ENCODE measurements at regions not wholly inside any gene's neighbourhood (a gene's known extent, or its start where the extent isn't known, plus 50 kb on each side); places are given as distances from the start of the nearest gene placed in this dataset.

DNA sequence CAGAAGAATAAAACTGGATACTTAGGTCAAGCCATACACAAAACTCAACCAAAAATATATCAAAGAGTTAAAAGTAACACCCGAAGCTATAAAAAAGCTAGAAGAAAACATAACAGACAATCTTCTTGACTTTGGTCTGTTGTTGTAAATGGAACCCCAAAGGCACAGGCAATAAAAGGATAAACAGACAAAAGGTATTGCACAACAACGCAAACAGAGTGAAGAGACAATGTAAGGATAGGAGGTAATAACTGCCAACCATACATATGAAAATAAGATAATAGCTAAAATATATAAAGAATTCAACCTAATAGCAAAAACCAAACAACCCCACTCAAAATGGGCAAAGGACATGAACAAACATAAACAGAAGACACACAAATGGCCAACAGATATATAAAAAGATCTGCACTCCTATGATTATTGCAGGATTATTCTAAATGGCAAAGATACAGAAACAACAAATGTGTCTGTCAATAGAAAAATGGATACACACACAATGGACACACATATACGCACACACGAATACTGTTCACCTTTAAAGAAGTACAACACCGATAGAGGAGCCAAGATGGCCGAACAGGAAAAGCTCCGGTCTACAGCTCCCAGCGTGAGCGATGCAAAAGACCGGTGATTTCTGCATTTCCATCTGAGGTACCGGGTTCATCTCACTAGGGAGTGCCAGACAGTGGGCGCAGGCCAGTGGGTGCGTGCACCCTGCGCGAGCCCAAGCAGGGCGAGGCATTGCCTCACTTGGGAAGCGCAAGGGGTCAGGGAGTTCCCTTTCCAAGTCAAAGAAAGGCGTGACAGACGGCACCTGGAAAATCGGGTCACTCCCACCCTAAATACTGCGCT, 1137.1 kb downstream of the FSCB start:
- no peaks in the 10 kb centered on the region; the same call in 1 of the 2 replicates for H3K36me3 Mint-ChIP-seq (ENCODE audit: low read depth)
- H3K27ac Mint-ChIP-seq: no peak overlapping the region
- no peak for DNase-seq
- H3K27me3 Mint-ChIP-seq (ENCODE audit: insufficient read depth): no peaks in the 10 kb centered on the region
- H3K4me1 Mint-ChIP-seq (ENCODE audit: low read depth): no peaks in the 10 kb centered on the region
- TF ChIP-seq, protein P1, sequence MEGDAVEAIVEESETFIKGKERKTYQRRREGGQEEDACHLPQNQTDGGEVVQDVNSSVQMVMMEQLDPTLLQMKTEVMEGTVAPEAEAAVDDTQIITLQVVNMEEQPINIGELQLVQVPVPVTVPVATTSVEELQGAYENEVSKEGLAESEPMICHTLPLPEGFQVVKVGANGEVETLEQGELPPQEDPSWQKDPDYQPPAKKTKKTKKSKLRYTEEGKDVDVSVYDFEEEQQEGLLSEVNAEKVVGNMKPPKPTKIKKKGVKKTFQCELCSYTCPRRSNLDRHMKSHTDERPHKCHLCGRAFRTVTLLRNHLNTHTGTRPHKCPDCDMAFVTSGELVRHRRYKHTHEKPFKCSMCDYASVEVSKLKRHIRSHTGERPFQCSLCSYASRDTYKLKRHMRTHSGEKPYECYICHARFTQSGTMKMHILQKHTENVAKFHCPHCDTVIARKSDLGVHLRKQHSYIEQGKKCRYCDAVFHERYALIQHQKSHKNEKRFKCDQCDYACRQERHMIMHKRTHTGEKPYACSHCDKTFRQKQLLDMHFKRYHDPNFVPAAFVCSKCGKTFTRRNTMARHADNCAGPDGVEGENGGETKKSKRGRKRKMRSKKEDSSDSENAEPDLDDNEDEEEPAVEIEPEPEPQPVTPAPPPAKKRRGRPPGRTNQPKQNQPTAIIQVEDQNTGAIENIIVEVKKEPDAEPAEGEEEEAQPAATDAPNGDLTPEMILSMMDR (IDR thresholded peaks at IDR 0.05): no peak
- H3K9me3 Mint-ChIP-seq: peaks cover 31% of the 10 kb centered on the region
- H3K4me3 Mint-ChIP-seq: no peak overlapping the region

DNA sequence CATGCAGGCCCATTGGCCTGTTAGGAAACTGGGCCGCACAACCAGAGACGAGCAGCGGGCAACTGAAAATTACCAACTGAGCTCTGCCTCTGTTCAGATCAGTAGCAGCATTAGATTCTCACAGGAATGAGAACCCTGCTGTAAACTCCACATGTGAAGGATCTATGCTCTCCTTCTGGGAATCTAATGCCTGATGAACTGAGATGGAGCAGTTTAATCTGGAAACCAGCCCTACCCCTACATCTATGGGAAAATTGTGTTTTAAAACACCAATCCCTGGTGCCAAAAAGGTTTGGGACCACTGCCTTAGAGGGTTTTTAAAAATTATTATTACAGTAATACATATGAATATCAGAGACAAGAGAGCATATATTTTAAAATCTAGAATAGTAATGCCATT, 1144.5 kb downstream of the FSCB start:
- H3K4me3 Mint-ChIP-seq: no peak overlapping the region
- DNase-seq: no peak
- H3K36me3 Mint-ChIP-seq (ENCODE audit: low read depth): no peaks in the 10 kb centered on the region; the same call in 1 of the 2 replicates
- no peaks in the 10 kb centered on the region for H3K27me3 Mint-ChIP-seq (ENCODE audit: insufficient read depth)
- TF ChIP-seq, protein P1 (IDR thresholded peaks at IDR 0.05): no peak
- H3K4me1 Mint-ChIP-seq (ENCODE audit: low read depth): no peaks in the 10 kb centered on the region
- peaks cover 28% of the 10 kb centered on the region for H3K9me3 Mint-ChIP-seq
- no peak overlapping the region for H3K27ac Mint-ChIP-seq

DNA sequence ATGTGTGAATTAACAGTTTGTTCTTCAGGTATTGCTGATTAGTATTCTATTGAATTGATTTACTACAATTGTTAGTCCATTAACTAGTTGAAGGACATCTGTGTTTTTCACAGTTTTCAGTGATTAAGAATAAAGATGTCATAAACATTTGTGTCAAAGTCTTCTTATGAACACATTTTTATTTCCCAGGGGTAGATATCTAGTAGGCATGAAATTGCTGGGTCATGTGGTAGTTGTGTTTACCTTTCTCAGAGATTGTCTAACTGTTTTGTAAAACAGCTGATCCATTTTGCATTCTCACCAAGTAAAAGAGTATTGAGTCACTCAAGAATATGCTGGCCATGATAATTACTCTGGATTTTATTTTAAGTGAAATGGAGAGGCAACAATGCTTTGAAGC, 1145.3 kb downstream of the FSCB start:
- Mint-ChIP-seq H3K9me3 (peaks cover 22% of the 10 kb centered on the region), H3K4me3 (no peak overlapping the region), H3K4me1 (ENCODE audit: low read depth) (no peaks in the 10 kb centered on the region), H3K27ac (no peak overlapping the region), H3K27me3 (ENCODE audit: insufficient read depth) (no peaks in the 10 kb centered on the region), H3K36me3 (ENCODE audit: low read depth) (no peaks in the 10 kb centered on the region; the same call in 1 of the 2 replicates)
- TF ChIP-seq, protein P1 (IDR thresholded peaks at IDR 0.05): no peak
- no peak for DNase-seq

DNA sequence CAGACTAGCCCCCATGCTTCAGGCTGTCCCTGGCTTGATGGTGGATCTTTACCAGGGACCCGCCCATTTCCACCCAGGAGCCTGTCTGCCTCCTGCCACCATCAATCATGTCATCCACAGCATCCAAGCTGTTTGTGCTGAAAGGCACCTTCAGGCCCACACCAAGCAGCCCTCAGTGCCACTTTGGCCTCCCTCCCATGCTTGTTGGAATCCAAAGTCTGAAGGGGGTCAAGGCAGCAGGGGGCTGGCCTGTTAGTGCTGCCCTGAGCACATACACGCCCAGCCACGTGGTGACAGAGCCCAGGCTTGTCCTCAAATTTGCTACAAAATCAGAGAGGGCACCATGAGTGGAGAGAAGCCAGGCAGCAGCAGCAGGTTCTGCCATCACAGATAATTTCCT, 1146.8 kb downstream of the FSCB start:
- Mint-ChIP-seq H3K9me3 (peaks cover 20% of the 10 kb centered on the region), H3K4me3 (no peak overlapping the region), H3K36me3 (ENCODE audit: low read depth) (no peaks in the 10 kb centered on the region; the same call in 1 of the 2 replicates), H3K27ac (no peak overlapping the region), H3K27me3 (ENCODE audit: insufficient read depth) (peaks cover 2% of the 10 kb centered on the region; the same call in 1 of the 2 replicates), H3K4me1 (ENCODE audit: low read depth) (no peaks in the 10 kb centered on the region)
- TF ChIP-seq, protein P1 (IDR thresholded peaks at IDR 0.05): no peak
- no peak for DNase-seq

DNA sequence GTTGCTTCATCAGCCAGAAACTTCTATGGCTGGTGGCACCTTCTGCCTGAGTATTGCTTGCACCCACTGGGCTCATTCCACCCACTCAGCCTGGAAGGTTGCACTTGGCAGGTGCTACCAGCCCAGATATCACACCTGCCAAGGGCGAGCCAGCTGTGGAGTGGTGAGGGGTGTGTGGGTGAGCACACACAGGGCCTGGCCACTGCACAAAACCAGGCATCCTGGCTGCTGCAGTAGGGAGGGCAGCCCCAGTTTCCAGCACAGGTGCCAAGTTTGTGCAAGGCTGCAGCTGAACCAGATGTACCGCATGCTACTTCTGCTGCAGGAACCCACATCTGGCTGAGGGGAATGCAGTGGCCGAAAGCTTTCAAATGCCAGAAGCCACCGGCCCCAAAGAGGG, 1147.8 kb downstream of the FSCB start:
- H3K36me3 Mint-ChIP-seq (ENCODE audit: low read depth): no peaks in the 10 kb centered on the region; the same call in 1 of the 2 replicates
- DNase-seq: no peak
- H3K27ac Mint-ChIP-seq: no peak overlapping the region
- H3K27me3 Mint-ChIP-seq (ENCODE audit: insufficient read depth): peaks cover 2% of the 10 kb centered on the region; the same call in 1 of the 2 replicates
- no peak overlapping the region for H3K4me3 Mint-ChIP-seq
- H3K9me3 Mint-ChIP-seq: peaks cover 22% of the 10 kb centered on the region
- TF ChIP-seq, protein P1 (IDR thresholded peaks at IDR 0.05): no peak
- H3K4me1 Mint-ChIP-seq (ENCODE audit: low read depth): no peaks in the 10 kb centered on the region

Measured in HFFc6 (cell line).